ENCODE measurements at regions not wholly inside any gene's neighbourhood (a gene's known extent, or its start where the extent isn't known, plus 50 kb on each side); places are given as distances from the start of the nearest gene placed in this dataset.

DNA sequence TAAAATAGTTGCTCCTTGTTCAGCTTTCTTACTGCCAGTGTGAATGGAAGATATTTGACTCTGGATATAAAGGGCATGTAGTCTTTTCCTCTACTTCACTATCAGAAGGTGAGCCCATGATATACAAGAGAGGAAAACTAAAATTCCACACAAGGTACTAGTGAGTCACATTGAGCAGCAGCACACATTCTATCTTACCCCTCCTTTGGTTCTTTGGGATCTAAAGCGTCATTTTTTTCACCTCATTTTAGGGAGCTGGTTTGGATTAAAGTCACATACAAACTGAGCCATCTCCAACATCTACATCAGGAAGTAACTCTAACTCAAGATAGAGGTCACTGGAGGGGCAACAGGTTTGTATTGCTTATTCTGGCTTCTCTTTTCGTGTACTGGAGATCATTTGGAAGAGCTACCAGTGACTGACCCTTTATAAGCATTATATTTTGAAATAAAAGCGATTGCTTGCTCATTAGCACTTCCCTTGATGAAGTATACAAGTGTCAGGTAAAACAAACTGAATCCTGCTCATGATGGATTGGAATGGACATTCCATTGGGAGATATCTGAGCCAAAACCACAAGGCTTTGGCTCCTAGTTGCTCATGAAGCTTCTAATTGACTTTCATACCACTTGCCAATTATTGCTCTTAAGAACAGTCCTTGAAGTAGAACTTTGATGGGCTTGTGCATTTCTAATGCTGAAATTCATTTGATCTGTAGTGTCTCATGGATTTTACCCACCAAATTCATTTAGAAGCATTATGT is 124.1 kb downstream of the SPCS3 start:
- no peak for DNase-seq

DNA sequence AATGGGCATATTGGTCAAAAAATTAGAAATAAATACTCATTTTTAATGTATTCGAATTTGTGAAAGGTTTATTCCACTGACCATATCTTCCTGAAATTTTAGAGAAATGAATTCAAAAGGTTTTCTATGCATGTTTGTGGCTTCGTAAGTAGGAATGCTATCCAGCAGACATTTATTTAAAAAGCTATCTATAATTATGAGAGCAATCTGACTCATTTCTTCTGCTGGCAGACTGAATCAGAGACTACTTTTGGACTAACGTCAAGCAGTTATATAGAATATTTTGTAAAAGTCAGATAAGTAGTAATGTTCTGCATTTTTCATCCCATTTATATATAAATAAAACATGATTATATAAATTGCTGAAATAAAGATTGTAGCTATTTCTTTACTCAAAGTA is 125.0 kb downstream of the SPCS3 start:
- DNase-seq: no peak

DNA sequence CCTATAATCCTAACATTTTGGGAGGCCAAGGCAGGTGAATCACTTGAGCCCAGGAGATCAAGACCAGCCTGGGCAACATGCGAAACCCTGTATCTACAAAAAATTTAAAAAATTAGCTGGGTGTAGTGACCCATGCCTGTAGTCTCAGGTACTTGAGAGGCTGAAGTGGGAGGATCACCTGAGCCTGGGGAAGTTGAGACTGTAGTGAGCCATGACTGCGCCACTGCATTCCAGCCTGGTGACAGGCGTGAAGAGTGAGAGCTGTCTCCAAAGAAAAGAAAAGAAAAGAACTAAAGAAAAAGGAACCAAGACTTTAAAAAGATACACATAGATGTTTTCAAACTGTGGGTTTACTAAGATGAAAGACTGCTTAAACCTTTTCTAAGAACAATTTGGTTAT is 129.0 kb downstream of the SPCS3 start:
- DNase-seq: no peak

DNA sequence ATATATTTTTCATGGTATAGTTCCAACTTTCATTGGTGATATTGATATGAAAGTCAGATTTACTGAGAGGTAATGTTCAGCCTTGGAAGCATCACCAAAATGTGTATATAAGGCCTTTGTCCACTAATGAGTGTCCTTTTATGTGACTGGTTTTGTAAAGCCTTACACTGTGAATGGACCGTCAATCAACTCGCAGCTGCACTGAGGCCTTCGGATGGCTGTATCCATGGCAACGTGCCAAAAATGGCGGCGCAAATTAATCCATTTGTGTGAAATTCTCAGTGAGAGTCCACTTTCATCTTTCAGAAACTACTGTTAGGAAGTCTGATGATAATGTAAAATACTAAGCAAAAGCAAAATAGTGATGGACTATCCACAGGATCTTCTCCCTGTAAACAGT is 131.7 kb downstream of the SPCS3 start:
- DNase-seq: peak; percentile 22

DNA sequence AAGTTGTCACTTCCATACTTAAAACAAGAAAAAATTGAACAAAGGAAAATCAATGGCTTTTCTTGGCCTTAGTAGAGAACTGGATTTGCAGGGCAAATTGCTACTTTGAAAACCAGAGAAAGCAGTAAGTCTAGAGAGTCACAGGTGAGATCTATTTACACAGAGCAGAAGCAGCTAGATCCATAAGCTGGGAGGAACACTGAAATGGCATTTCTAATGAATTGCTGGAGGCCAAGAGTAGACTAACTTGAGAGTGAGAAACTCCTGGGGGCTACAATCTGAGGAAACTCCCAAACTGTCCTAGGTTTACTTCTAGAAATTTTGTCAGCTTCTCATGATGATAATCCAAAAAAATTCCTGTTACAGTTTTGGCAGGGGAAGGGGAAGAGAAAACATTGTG is 133.3 kb downstream of the SPCS3 start:
- no peak for DNase-seq

DNA sequence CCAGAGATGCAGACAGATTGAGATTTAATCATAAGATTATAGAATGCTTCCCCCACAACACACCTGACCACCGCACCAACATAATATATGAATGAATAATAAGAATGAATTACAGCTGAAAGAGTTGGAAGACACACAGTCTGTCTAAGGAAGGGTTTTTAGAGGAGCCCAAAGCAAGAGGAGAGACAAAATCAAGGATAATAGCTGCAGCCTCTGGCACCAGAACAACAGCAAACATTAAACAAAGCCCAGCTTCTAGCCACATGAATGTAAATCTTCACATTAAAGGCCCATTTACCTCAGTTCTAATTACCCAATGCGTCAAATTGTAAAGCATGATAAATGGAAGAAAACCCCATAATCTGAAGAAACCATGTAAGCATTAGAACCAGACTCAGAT is 133.9 kb downstream of the SPCS3 start:
- DNase-seq: no peak

DNA sequence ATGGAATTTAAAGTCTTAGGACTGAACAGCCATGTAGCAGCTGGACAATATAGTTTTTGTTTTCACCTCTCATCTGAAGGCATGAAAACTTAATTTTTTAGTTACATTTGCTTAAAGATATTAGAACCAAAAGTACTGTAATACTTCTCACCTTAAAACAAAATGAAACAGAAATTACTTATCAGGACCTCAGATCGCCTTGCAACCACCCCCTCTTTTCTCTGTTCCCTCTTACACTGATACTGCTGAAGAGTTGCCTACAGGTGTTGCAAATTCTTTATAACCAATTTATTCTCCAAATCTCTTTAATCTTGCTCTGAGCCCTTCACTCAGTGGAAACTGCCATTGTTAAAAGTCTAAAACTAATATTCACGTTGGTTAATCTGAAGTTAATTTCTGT is 145.0 kb downstream of the SPCS3 start:
- DNase-seq: no peak

DNA sequence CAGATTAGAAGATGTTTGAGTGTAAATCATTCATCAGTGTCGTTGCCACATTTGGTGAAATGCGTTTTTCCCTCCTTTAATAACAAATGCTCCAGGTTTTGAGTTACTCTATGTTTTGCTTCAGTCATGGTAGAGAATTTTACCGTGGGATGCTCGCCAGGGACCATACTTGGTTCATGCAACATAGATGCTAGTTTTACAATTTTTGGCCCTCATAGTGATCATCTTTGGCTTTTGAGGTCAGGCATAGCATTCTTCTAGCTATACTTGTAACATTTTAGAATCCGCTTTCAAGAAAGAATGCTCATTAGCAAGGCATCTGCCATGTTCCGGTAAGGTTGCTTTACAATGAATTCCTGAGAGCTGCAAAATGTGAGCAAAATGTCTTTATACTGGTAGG is 147.2 kb downstream of the SPCS3 start:
- no peak for DNase-seq

DNA sequence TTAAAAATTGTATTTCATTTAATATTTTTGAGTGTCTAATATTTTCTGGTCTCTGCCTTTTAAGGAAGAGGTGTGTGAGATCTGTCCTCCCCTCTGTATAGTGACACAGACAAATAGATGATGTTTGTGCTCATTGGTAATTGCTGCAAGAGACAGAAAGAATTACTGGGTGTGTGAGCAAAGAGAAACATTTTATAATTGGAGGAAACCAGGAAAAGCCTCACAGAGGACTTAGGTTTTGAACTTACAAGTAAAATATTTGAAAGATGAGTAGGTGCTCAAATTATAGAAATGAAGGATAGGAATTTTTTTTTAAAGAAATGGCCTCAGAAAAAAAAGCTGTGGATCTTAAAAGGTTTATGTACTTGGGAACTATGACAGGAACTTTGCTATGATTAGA is 149.8 kb downstream of the SPCS3 start:
- DNase-seq: no peak

DNA sequence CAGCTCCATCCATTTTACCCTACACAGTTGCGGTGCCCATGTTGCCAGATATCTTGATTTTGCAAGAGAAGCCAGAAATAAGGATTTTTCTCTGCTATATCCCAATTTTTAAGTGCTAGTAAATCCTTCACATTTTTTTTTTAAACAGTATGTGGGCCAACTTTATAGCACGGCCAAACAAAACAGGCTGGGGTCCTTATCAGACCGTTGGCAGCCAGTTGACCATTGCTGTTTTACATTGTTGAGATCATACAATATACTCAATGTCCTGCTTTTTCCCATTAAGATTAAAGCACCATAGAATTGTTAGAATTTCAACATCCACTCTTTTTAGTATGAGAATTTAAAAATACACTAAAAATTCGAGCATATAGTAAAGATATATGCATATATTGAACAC is 150.9 kb downstream of the SPCS3 start:
- DNase-seq: no peak

DNA sequence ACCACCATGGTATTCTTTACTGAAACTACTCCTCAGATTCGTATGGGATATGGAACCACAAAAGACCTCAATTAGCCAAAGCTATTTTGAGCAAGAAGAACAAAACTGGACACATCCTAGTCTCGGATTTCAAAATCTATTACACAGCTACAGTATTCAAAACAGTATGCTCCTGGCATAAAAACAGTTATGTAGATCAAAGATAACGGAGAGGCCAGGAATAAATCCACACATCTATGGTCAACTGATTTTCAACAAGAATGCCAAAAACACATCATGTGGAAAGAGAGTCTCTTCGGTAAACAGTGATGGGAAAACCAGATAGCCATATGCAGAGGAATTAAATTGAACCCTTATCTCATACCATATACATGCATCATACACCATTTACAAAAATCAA is 155.3 kb downstream of the SPCS3 start:
- DNase-seq: no peak

DNA sequence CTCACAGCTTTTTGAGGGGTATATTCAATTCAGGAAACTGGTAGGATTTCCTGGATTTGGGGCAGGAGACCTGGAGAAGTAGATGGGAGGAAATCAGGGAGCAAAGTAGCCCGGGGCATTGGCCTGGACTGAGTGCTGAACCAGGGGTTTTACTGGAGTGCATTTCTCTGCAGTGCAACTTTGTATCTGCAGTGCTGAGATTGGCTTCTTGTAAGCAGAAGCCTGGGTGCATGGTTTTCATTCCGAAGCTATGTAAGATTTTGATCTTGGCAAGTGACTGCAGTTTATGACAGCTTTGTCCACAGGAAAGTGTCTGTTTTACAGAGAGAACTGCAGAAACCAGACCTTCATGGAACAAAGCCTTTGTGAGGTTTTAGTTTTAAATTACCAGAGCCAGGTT is 158.3 kb downstream of the SPCS3 start:
- no peak for DNase-seq

DNA sequence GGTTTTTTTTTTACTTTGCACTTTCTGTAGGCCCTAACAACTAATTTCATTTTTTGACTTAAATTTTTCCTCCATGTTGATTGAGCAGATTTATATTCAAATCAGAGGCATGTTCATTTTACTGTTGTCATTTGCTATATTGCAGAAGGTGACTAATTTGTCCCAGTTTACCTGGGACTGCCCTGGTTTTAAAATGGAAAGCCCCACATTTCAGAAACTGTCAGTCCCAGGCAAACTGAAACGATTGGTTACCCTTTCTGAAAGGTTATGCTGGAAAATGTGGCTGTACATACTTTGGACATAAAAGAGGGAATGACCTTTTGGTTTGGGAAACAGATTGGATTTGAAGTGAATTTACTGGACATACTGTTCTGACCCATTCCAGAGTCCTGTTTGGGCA is 160.0 kb downstream of the SPCS3 start:
- no peak for DNase-seq

DNA sequence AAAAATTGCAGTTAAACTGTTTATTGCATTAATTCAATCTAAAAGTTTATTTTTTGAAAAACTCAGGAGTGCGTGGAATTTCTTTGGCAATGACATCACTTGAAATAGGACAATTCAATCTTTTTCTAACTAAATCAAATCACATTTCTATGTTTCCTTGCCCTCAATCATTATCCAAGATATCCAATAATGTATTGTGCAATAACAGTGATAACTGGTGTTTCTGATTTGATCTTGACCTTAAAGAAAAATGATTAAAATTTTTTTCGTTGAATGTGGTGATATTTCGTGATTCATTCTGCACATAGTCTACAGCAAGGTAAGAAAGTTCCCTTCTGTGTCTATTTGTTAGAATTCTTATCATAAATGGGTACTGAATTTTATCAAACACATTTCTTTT is 163.2 kb downstream of the SPCS3 start:
- no peak for DNase-seq

DNA sequence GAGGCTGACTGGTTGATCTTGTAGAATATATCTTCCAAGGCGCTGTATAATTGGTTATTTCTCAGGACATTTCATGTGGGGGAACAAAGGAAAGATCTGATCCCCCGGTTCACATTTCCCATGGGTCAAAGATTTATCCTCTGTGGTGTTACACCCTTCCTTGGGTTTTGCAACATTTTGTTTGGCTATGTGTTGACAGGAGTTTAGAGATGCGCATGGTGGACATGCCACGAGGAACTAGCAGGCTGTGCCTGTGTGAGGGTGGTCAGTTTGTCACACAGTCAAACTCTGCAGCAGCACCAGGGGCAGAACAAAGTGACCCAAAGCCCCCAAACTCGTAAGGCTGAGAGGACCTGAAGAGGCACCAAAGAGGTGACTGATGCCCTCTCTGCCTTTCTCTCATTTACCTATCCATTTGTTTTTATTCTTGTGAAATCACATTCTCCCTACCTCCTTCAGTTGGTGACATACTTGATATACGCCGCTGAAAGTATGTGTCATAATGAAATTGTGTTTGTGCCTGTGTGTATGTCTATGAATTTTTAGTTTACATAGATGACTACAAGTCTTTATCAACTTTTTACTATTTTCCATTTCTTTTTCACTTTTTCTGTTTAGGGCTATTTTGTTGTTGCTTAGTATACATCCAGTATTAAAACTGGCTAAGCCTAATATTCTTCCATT is 164.7 kb downstream of the SPCS3 start:
- no peak for DNase-seq

DNA sequence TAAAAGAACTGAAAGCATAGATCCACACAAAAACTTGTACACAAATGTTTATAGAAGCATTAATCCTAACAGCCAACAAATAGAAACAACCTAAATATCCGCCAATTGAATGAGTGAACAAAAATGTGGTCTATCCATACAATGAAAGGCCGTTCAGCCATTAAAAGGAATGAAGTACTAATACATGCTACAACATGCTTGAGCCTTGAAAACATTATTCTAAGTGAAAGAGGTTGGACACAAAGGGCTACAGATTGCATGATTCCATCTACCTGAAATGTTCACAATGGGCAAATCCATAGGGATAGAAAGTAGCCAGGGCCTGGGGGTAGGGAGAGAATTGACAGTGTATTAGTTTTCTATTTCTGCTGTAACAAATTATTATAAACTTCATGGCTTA is 169.2 kb downstream of the SPCS3 start:
- no peak for DNase-seq

DNA sequence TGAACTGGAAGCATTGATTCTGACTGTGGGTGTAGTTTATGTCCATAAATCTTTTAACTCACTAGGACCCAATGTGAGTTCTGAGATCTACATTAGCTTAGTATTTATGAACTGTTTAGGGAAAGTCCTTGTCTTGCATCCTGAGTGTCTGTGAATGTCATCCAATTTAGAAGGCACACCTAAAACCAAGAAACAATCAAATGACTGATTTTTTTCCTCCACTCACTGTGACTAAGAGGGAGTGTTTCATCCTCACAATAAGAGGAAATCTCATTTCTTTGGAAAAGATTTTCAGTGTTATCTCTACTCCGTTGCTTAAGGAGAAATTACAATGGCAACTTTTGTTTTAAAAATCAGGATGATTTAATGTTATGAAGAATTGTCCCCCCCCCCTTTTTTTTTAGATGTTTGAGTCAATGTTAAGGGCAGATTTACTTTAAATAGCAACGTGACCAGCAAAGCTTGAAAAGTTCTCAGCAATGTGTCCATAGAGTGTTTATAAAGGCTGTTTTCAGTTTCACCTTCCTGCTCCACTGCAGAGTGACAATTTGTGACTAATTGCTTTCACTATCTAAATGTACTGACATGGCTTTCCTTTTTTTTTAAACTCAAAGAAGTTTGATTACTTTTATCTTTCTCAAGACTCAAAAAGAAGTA is 173.0 kb downstream of the SPCS3 start:
- no peak for DNase-seq

DNA sequence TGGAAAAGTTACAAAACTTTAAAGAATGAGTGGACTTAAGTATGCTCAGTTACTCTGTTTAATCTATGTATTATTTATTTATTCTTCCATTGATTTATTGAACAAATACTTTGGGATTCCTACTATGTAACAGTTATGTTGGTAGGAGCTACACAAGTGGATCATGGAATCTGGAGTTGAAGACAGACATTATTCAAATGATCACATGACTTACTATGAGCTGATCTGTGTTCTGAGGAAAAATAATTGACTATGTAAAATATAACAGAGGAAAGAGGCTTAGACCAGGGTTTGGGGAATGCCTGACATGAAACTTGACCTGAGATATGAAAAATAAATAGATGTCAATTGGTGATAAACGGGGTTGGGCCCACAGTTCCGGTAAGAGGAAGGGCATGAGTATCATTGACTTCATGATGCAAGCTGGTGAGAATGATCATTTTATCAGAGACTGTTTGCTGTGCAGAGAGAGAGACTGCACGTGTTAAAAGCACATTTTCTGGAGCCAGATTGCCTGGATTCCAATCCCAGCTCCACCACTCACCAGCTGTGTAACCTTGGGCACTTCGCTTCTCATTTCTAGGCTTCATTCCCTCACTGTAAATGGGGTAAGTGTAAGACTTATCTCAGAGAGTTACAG is 179.0 kb downstream of the SPCS3 start:
- no peak for DNase-seq

DNA sequence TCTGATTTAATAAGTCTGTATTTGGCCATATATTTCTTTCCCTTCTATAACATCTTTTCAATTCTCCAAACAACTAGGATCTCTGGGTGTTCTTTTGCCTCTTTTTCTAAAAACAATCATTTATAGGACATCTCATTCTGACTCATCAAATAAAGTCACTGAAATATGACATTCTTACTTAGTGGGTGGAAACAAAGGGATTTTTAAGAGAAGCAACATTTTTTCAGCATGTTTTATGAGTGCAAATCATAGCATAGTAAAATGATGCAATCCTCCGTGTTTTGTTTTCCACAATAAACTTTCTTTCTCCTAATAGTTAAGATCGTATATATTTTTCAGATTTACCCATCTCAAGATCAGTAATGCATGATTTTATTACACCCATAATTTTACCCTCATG is 179.8 kb downstream of the SPCS3 start:
- DNase-seq: no peak

DNA sequence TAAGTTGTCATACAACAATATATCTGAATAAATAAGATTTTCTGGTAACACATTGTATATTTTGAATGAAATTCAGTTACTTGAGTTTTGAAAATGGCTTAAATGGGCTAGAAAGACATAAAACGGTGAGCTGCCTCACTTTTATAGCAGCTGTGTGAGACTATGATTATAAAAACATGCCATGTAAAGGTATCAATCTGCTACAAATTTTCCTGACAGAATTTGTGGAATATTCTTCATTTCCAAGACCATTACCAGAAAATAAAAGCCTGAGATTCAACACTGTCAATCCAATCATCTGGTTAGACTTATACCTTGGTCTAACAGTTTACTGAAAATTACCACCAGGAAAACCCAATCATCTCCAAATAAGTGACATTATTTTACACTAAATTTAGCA is 181.1 kb downstream of the SPCS3 start:
- no peak for DNase-seq

DNA sequence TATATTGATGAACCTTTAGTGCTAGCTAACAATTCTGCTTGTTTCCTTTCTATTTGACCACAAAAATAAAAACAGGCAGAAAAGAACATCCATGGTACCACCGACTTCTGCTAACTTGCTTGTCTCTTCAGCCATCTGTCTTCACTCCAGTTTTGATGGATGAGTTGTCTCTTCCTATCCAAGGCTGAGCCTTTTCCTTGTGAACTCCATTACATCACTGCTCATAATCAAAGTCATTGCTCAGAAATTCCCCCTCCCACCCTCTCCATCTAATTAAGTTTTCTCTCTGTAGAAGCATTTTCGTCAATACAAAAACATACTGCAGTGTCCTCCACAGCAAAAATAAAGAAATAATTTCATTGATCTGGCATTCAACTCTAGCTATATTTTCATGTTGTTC is 184.4 kb downstream of the SPCS3 start:
- no peak for DNase-seq

DNA sequence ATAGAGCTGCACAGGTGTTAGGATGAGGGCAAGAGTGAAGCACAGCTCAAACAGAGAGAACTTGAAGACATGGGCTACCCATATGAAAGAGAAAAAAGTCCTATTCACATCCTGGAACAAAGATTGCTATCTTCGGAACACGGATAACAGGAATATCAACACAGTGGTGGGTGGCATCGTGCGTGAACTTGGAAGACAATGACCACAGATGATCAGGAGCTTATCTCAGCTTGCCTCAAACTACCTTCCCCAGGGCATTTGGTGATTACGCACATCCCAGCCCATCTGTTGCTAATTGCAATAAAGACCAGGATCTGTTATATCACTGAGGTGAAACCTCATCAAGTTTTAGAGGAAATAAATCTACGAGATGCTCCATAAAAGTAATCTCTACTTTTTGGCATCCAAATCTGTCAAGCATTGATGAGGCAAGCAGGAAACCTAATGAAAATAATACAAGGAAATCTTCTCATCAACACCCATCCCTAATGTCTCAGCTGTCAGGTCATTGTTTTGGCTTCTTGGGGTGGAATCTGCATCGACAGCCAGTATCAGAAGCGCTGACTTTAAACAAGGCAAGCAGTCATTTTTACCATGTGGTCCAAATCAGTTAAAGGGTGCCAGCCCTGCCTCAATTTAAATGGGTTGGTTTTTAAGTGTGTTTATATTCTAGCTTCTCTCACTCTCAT is 188.2 kb downstream of the SPCS3 start:
- no peak for DNase-seq

DNA sequence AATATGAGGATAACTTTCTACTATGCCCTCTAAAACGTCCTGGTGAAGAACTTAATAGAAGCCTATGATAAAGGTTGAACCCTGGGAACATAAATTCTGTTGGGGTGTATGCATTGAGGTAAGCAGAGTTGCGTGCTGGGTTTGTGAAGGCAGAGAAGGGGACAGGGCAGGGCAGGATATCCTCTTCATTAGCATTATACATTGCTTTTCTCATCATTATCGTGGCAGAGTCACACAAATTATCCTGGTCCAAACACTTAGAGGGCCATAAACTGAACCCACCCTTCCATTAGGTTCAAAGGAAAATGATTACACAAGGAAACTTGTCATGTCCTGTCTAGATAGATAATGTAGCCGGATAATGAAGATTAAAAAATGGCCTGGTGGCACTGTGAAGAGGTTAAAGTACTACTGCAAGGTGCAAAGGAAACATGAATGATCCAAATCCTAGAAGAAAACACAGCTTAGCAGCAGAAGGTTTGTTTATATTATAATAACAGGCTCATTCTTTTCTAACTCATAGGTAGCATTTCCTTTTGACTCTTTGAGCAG is 189.1 kb downstream of the SPCS3 start:
- no peak for DNase-seq

Data from NCI-H1417 treated with DMSO at 0.1 percent for 48 hours (cell line).